ENCODE measurements at regions not wholly inside any gene's neighbourhood (a gene's known extent, or its start where the extent isn't known, plus 50 kb on each side); places are given as distances from the start of the nearest gene placed in this dataset.
A peak's percentile ranks its signal among the peaks of the same experiment; 100 is the strongest.
"Not testable (repeated sequence)": the region's sequence is repeated elsewhere in the genome, so short reads cannot be mapped to it uniquely, and the experiment has no call there.

- DNase-seq: peak; percentile 4
Observed at GRCh38 chr11:71723991-71724390, 109.0 kb upstream of the DEFB108B start.

- DNase-seq: not testable (repeated sequence)
Observed at GRCh38 chr11:71730748-71731147, 102.3 kb upstream of the DEFB108B start.

GRCh38 chr11:71734368-71734767 is 98.6 kb upstream of the DEFB108B start:
- not testable (repeated sequence) for DNase-seq

GRCh38 chr11:71738317-71738716 is 94.7 kb upstream of the DEFB108B start:
- DNase-seq: not testable (repeated sequence)

- DNase-seq: not testable (repeated sequence)
Observed at GRCh38 chr11:71743385-71743784, 89.6 kb upstream of the DEFB108B start.

GRCh38 chr11:71745656-71746055 is 87.3 kb upstream of the DEFB108B start:
- not testable (repeated sequence) for DNase-seq

GRCh38 chr11:71746263-71746662 is 86.7 kb upstream of the DEFB108B start:
- DNase-seq: not testable (repeated sequence)

GRCh38 chr11:71748965-71749620 is 83.9 kb upstream of the DEFB108B start:
- not testable (repeated sequence) for DNase-seq

GRCh38 chr11:71750908-71751307 is 82.1 kb upstream of the DEFB108B start:
- DNase-seq: not testable (repeated sequence)

- DNase-seq: not testable (repeated sequence)
Observed at GRCh38 chr11:71764695-71765491, 68.1 kb upstream of the DEFB108B start.

GRCh38 chr11:71767016-71767415 is 66.0 kb upstream of the DEFB108B start:
- not testable (repeated sequence) for DNase-seq

- DNase-seq: not testable (repeated sequence)
Observed at GRCh38 chr11:71772193-71772592, 60.8 kb upstream of the DEFB108B start.

GRCh38 chr11:71774603-71775222 is 58.3 kb upstream of the DEFB108B start:
- DNase-seq: no peak

- not testable (repeated sequence) for DNase-seq
Observed at GRCh38 chr11:71780116-71780515, 52.9 kb upstream of the DEFB108B start.

- peak; percentile 11 for DNase-seq
Observed at GRCh38 chr11:71780771-71781170, 52.2 kb upstream of the DEFB108B start.

GRCh38 chr11:71781491-71781890 is 51.5 kb upstream of the DEFB108B start:
- not testable (repeated sequence) for DNase-seq

GRCh38 chr11:71782229-71782861 is 50.7 kb upstream of the DEFB108B start:
- not testable (repeated sequence) for DNase-seq

GRCh38 chr11:71783191-71783590 is 49.8 kb upstream of the DEFB108B start:
- DNase-seq: not testable (repeated sequence)
